HCT116 (cell line): ENCODE measurements at regions not wholly inside any gene's neighbourhood (a gene's known extent, or its start where the extent isn't known, plus 50 kb on each side); places are given as distances from the start of the nearest gene placed in this dataset.

Experiments
- ATAC-seq: fragments of 200-7000 bp; cut with Tn5 transposase; 2 replicates; pipeline ENCODE4 v1.9.1; 2020; ENCODE audit warnings: mild to moderate bottlenecking, moderate library complexity
- BruUV-seq: library from RNA; stranded (reverse); fragments of 400-500 nt; replicated peaks from 2 replicates; lab custom pipeline; 2021; lab: Mats Ljungman, UMichigan
- CTCF ChIA-PET: fragments of 300-600 bp; sonication (Branson Sonifier 250); formaldehyde crosslinking; loops from one replicate; lab custom pipeline; 2021; ENCODE audit warnings: antibody characterized with exemption; lab: Charles Lee
- POLR2A ChIA-PET: fragments of 300-600, 350-600 bp; sonication (Branson Sonifier 250); formaldehyde crosslinking; loops from one replicate; lab custom pipeline; 2021; ENCODE audit warnings: antibody characterized with exemption; lab: Charles Lee
- RAD21 ChIA-PET, 2 experiments: fragments of 300-600 bp; sonication (Branson Sonifier 250); formaldehyde crosslinking; loops; one replicate each; lab custom pipeline; 2023; ENCODE audit warnings: low total read pairs in 2 of 2; ENCODE audit not compliant: uncharacterized antibody in 2 of 2, unreplicated experiment in 2 of 2, low non-redundant PET in 1 of 2; lab: Charles Lee
- DNase-seq: peaks from one replicate; pipeline ENCODE4 v3.0.0-alpha.2; 2010; ENCODE audit warnings: low read depth, low spot score
- H2AFZ ChIP-seq: fragments of 200-600 bp; shearing (Covaris generic), sonication (generic); 2 replicates; pipeline ENCODE4 v1.6.1; 2017; ENCODE audit warnings: low read depth, mixed run types, mixed read lengths, antibody characterized with exemption, low read length; ENCODE audit not compliant: poor library complexity, severe bottlenecking
- H3K27ac ChIP-seq: 2 replicates; pipeline ENCODE4 v1.5.1; 2012; ENCODE audit warnings: low read depth, low read length
- H3K27me3 ChIP-seq: fragments of 200-600 bp; sonication (generic); 2 replicates; pipeline ENCODE4 v1.6.1; 2016; ENCODE audit warnings: mixed run types, low read length, mixed read lengths; ENCODE audit not compliant: insufficient read depth
- H3K36me3 ChIP-seq, 2 experiments: fragments of 200-500 bp in 1 of 2; fragments of 200-600 bp in 1 of 2; sonication (Bioruptor generic) in 1 of 2; sonication (generic) in 1 of 2; 2 replicates each; pipeline versions ENCODE4 v1.5.1 to v1.6.1; 2014 to 2016; ENCODE audit warnings: low read length in 2 of 2, inconsistent platforms in 1 of 2, mixed read lengths in 1 of 2, mixed run types in 1 of 2; ENCODE audit not compliant: insufficient read depth in 2 of 2, control insufficient read depth in 1 of 2
- H3K4me1 ChIP-seq, 2 experiments: fragments of 200-600 bp in 1 of 2; sonication (generic) in 1 of 2; 2 replicates each; pipeline versions ENCODE4 v1.5.1 to v1.6.1; 2012 to 2017; ENCODE audit warnings: low read length in 2 of 2, inconsistent platforms in 1 of 2, mild to moderate bottlenecking in 1 of 2, mixed read lengths in 1 of 2, mixed run types in 1 of 2, moderate library complexity in 1 of 2; ENCODE audit not compliant: insufficient read depth in 2 of 2, control insufficient read depth in 1 of 2
- H3K4me2 ChIP-seq: fragments of 200-600 bp; sonication (generic); 2 replicates; pipeline ENCODE4 v1.6.1; 2017; ENCODE audit warnings: mixed run types, low read length, mixed read lengths
- H3K4me3 ChIP-seq, 2 experiments: fragments of 200-600 bp in 1 of 2; sonication (generic) in 1 of 2; replicated peaks in 1 of 2; 2 replicates each; pipeline ENCODE4 v1.5.1; 2011 to 2016; ENCODE audit warnings: low read length in 2 of 2, control low read depth in 1 of 2, low read depth in 1 of 2, mild to moderate bottlenecking in 1 of 2, mixed read lengths in 1 of 2, mixed run types in 1 of 2
- H3K79me2 ChIP-seq: fragments of 200-600 bp; sonication (generic); 2 replicates; pipeline ENCODE4 v1.6.1; 2017; ENCODE audit warnings: mild to moderate bottlenecking, mixed run types, low read length, moderate library complexity, mixed read lengths; ENCODE audit not compliant: insufficient read depth
- H3K9ac ChIP-seq: fragments of 200-600 bp; sonication (generic); 2 replicates; pipeline ENCODE4 v1.6.1; 2016; ENCODE audit warnings: low read length, mixed read lengths
- H3K9me2 ChIP-seq: fragments of 200-600 bp; sonication (generic), shearing (Covaris generic); 2 replicates; pipeline ENCODE4 v1.6.1; 2017; ENCODE audit warnings: mixed run types, mild to moderate bottlenecking, moderate library complexity; ENCODE audit not compliant: insufficient read depth
- H3K9me3 ChIP-seq, 2 experiments: fragments of 200-500 bp in 1 of 2; fragments of 200-600 bp in 1 of 2; sonication (Bioruptor generic) in 1 of 2; sonication (generic) in 1 of 2; 2 replicates each; pipeline ENCODE4 v1.6.1; 2014 to 2017; ENCODE audit warnings: low read length in 2 of 2, mixed read lengths in 2 of 2, inconsistent platforms in 1 of 2, low read depth in 1 of 2, mild to moderate bottlenecking in 1 of 2, mixed run types in 1 of 2, moderate library complexity in 1 of 2; ENCODE audit not compliant: control insufficient read depth in 1 of 2, insufficient read depth in 1 of 2
- H4K20me1 ChIP-seq: fragments of 200-600 bp; sonication (generic), shearing (Covaris generic); 2 replicates; pipeline ENCODE4 v1.6.1; 2017; ENCODE audit warnings: mixed run types, mild to moderate bottlenecking, moderate library complexity; ENCODE audit not compliant: insufficient read depth
- CTCF ChIP-seq, 3 experiments: fragments of 200-600 bp in 1 of 3; sonication (generic) in 1 of 3; IDR thresholded peaks in 2 of 3; conservative IDR thresholded peaks in 1 of 3; 2 replicates each; pipeline ENCODE4 v1.5.1; 2012 to 2017; ENCODE audit warnings: low read depth in 2 of 3, low read length in 2 of 3, antibody characterized with exemption in 1 of 3, borderline replicate concordance in 1 of 3, control low read depth in 1 of 3, mild to moderate bottlenecking in 1 of 3, mixed read lengths in 1 of 3, mixed run types in 1 of 3, moderate library complexity in 1 of 3; ENCODE audit not compliant: insufficient read depth in 1 of 3
- POLR2A ChIP-seq: IDR thresholded peaks from 2 replicates; pipeline ENCODE4 v1.7.0; 2011; ENCODE audit warnings: borderline replicate concordance; ENCODE audit not compliant: insufficient read depth, insufficient read length; ENCODE audit errors: extremely low read depth
- POLR2AphosphoS5 ChIP-seq: IDR thresholded peaks from 2 replicates; pipeline ENCODE4 v1.6.1; 2011; ENCODE audit warnings: mild to moderate bottlenecking, low read depth, low read length, moderate library complexity
- TCF7L2 ChIP-seq: IDR thresholded peaks from 2 replicates; pipeline ENCODE4 v1.7.0; 2011; ENCODE audit warnings: borderline replicate concordance, inconsistent platforms; ENCODE audit not compliant: insufficient read depth, insufficient read length; ENCODE audit errors: extremely low read depth
- intact Hi-C: fragments of 100-400 bp; cut with micrococcal nuclease; formaldehyde crosslinking; loops from 2 replicates; pipeline ENCODE4 v1.10.0; 2022
- TF ChIP-seq, protein P1 (sequence below): IDR thresholded peaks from 2 replicates; pipeline ENCODE4 v1.6.1; 2012

DNA sequence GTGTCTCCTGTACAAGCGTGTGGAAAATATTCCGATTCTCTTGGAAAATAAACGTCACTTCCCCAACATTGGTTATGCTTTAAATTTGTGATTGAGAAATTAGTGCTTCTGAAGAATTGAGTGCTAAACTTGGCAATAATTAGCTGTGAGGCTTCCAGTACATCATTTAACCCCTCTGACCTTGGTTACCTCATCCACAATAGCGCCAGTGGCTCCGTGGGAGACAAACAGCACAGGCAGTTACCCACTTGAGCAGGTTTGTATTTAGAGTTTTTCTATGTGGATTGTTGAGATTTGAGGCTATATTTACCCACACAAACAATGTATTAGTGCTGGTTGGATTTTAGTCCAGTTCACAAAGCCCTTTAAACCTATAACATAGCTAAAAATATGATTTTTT lies 476.5 kb downstream of the NKX6-1 start:
- RAD21 ChIA-PET, result no interaction called here

More for the DNA sequence above, 476.5 kb downstream of the NKX6-1 start:
- H3K36me3 ChIP-seq, result no peaks in the 10 kb centered on the region
- intact Hi-C loops, result no loop called here
- BruUV-seq, result no TSS peak
- ChIA-PET POLR2A (no interaction called here), CTCF (no interaction called here)
- no peaks in the 10 kb centered on the region for H3K4me1 ChIP-seq
- H3K27me3 ChIP-seq, result no peaks in the 10 kb centered on the region
- H3K27ac ChIP-seq, result no peak overlapping the region
- H3K4me3 ChIP-seq, result no peak overlapping the region
- TF ChIP-seq POLR2A (no peak), POLR2AphosphoS5 (no peak), TCF7L2 (no peak), CTCF (IDR thresholded peaks at IDR 0.05 in 2 of 3, conservative IDR thresholded peaks at IDR 0.05 in 1 of 3; ENCODE audit: borderline replicate concordance in 1 of 3, insufficient read depth in 1 of 3, low read depth in 2 of 3, low read length in 2 of 3) (no peak)
- TF ChIP-seq, protein P1, sequence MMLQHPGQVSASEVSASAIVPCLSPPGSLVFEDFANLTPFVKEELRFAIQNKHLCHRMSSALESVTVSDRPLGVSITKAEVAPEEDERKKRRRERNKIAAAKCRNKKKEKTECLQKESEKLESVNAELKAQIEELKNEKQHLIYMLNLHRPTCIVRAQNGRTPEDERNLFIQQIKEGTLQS, result no peak
- no peak overlapping the region for H3K4me2 ChIP-seq
- no peak overlapping the region for H3K9ac ChIP-seq
- H3K9me2 ChIP-seq, result no peaks in the 10 kb centered on the region
- no peaks in the 10 kb centered on the region for H3K79me2 ChIP-seq
- H2AFZ ChIP-seq, result no peak overlapping the region
- H3K9me3 ChIP-seq, result no peaks in the 10 kb centered on the region
- ATAC-seq, result no peak
- H4K20me1 ChIP-seq, result no peaks in the 10 kb centered on the region
- no peak for DNase-seq
